ACC112 (cell line): ENCODE measurements at regions not wholly inside any gene's neighbourhood (a gene's known extent, or its start where the extent isn't known, plus 50 kb on each side); places are given as distances from the start of the nearest gene placed in this dataset.

Experiments used
- H2AFZ ChIP-seq: fragments of 200-600 bp; sonication (generic); one replicate; pipeline ENCODE4 v1.6.0; 2017; ENCODE audit warnings: antibody characterized with exemption, low read length; ENCODE audit not compliant: unreplicated experiment
- H3K27ac ChIP-seq: fragments of 200-600 bp; sonication (generic); 2 replicates; pipeline ENCODE4 v1.5.1; 2014; ENCODE audit warnings: low read depth, mild to moderate bottlenecking, antibody characterized with exemption, low read length, moderate library complexity
- H3K27me3 ChIP-seq: fragments of 200-600 bp; sonication (generic); 2 replicates; pipeline ENCODE4 v1.6.1; 2014; ENCODE audit warnings: mild to moderate bottlenecking, antibody characterized with exemption, low read length, moderate library complexity, mixed read lengths; ENCODE audit not compliant: insufficient read depth
- H3K36me3 ChIP-seq: fragments of 200-600 bp; sonication (generic); 2 replicates; pipeline ENCODE4 v1.6.1; 2016; ENCODE audit warnings: mild to moderate bottlenecking, antibody characterized with exemption, low read length, moderate library complexity, mixed read lengths; ENCODE audit not compliant: insufficient read depth
- H3K4me1 ChIP-seq: fragments of 200-600 bp; sonication (generic); one replicate; pipeline ENCODE4 v1.6.1; 2016; ENCODE audit warnings: low read length, mixed read lengths; ENCODE audit not compliant: insufficient read depth, unreplicated experiment, control insufficient read depth
- H3K4me3 ChIP-seq: fragments of 200-600 bp; sonication (generic); 2 replicates; pipeline ENCODE4 v1.5.1; 2014; ENCODE audit warnings: mild to moderate bottlenecking, low read depth, low read length
- H3K79me2 ChIP-seq: fragments of 200-600 bp; sonication (generic); one replicate; pipeline ENCODE4 v1.6.0; 2016; ENCODE audit warnings: low read length; ENCODE audit not compliant: control insufficient read depth, unreplicated experiment, insufficient read depth

DNA sequence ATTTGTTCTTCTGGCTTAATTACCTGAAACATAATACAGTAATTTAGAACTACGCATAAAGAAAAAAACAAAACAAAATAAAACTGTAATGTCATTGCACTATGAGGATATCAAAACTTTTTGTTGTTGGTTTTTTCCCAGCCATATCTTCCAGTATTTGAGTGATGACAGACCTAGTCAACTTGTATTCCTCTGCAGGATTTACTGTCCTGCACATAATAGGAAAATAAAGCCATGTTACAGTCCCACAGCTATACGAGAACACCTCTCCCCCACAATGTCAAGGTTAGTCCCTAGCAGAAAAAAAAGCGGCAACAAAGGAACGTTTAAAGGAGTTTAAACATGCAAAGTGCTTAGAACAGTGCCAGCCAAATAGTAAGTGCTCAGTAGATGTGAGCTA is 55.3 kb upstream of the PRDX6 start:
- Histone ChIP-seq H3K4me3 (no peak overlapping the region), H3K36me3 (no peaks in the 10 kb centered on the region), H3K79me2 (no peaks in the 10 kb centered on the region), H3K27me3 (no peaks in the 10 kb centered on the region), H2AFZ (no peak overlapping the region), H3K27ac (no peak overlapping the region), H3K4me1 (peaks cover 19% of the 10 kb centered on the region)

DNA sequence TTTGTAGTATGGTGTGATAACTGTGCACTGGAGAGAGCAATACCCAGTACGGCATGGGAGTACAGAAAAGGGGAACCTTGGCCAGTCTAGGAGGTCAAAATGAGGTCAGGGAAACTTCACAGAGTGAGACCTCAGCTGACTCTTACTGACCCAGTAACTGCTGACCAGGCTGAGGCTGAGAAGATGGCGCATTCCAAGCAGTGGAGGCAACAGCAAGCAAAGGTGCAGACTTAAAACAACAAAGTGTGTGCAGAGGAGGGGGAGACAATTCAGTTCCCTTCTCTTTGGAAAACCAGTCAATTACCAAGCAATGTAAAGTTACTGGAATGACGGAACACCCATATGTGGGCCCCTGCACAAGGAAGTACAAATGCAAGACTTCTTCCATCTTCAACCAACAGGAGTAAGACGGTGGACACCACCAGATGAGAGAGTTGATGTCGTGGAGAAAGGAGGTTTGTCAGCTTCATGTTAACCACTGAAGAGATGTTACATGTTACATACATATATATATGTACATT is 54.6 kb upstream of the PRDX6 start:
- Histone ChIP-seq H3K36me3 (no peaks in the 10 kb centered on the region), H3K27ac (no peak overlapping the region), H3K4me1 (peaks cover 19% of the 10 kb centered on the region), H3K4me3 (no peak overlapping the region), H2AFZ (no peak overlapping the region), H3K27me3 (no peaks in the 10 kb centered on the region), H3K79me2 (no peaks in the 10 kb centered on the region)

DNA sequence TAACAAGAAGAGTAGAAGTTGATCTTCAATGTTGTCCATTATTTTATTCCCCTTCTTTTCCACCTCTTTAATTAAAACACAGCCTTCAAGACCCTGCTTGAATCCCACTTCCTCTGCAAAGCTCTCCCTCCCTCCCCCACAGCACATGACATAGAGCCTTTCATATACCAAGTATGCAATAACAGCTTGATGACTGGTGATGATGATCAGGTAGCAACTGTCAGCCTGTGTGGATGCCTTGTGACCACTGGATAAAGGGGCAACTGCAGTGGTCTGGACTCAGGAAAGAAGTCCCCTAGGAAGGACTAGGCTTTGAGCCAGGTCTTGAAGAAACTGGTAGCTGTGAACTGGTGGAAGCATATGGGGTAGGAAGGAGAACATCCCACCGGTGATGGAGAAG is 53.8 kb upstream of the PRDX6 start:
- Histone ChIP-seq H3K27ac (no peak overlapping the region), H2AFZ (no peak overlapping the region), H3K4me3 (no peak overlapping the region), H3K4me1 (peaks cover 19% of the 10 kb centered on the region), H3K79me2 (no peaks in the 10 kb centered on the region), H3K27me3 (no peaks in the 10 kb centered on the region), H3K36me3 (no peaks in the 10 kb centered on the region)

DNA sequence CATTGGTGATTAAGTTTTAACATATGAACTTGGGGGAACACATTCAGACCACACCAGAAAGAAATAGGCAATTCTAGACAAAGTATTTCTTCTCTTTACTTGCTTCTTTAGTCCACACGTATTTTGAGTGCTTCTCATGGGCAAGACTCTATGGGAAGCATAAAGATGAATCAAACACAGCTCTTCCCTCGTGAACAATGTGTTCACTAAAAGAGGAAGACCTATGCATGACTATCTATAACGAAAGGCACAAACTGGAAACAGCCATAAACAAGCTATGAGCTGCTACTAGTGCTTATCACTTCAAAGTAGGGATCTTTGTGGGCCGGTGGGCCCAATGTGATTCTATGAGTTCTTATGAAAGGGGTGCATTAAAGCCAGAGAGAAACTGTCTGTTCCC is 53.0 kb upstream of the PRDX6 start:
- H3K4me3 ChIP-seq = no peak overlapping the region
- H3K27ac ChIP-seq = no peak overlapping the region
- no peaks in the 10 kb centered on the region for H3K79me2 ChIP-seq
- no peaks in the 10 kb centered on the region for H3K27me3 ChIP-seq
- peaks cover 19% of the 10 kb centered on the region for H3K4me1 ChIP-seq
- H2AFZ ChIP-seq = no peak overlapping the region
- H3K36me3 ChIP-seq = no peaks in the 10 kb centered on the region

DNA sequence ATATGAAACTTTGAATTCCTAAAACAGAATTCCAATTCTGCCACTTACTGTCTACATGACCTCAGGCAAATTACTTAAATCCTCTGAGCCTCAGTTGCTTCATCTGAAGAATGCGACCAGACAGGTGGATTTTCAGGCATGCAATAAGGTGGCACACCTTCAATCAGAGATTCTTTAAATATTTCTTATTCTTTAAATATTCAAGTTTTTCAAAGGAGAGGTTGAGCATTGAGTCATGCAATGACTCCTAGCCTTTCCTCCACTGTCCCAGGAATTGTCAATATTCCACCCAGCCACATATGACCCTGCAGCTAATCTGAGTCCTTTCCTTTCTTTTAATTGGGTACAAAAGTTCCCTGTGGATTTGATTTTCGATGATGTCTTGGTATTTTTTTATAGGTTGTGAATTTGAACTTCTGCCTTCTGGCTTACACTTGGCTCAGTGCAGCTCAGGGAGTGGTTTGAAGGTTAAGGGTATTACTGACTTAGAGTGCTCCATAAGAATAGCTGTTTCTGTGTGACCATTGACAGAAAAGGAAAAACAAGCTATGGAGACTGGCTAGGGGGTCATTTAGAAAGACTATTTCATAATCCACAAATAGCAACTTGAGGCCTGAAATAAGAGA is 52.2 kb upstream of the PRDX6 start:
- no peaks in the 10 kb centered on the region for H3K79me2 ChIP-seq
- H3K27me3 ChIP-seq = no peaks in the 10 kb centered on the region
- no peaks in the 10 kb centered on the region for H3K36me3 ChIP-seq
- H3K27ac ChIP-seq = no peak overlapping the region
- H3K4me3 ChIP-seq = no peak overlapping the region
- H2AFZ ChIP-seq = no peak overlapping the region
- H3K4me1 ChIP-seq = peaks cover 20% of the 10 kb centered on the region

GRCh38 chr1:173426057-173426456 is 51.1 kb upstream of the PRDX6 start:
- H3K4me1 ChIP-seq = peaks cover 26% of the 10 kb centered on the region
- H3K79me2 ChIP-seq = no peaks in the 10 kb centered on the region
- H3K27me3 ChIP-seq = no peaks in the 10 kb centered on the region
- H3K36me3 ChIP-seq = no peaks in the 10 kb centered on the region
- no peak overlapping the region for H3K27ac ChIP-seq
- H3K4me3 ChIP-seq = no peak overlapping the region
- no peak overlapping the region for H2AFZ ChIP-seq

DNA sequence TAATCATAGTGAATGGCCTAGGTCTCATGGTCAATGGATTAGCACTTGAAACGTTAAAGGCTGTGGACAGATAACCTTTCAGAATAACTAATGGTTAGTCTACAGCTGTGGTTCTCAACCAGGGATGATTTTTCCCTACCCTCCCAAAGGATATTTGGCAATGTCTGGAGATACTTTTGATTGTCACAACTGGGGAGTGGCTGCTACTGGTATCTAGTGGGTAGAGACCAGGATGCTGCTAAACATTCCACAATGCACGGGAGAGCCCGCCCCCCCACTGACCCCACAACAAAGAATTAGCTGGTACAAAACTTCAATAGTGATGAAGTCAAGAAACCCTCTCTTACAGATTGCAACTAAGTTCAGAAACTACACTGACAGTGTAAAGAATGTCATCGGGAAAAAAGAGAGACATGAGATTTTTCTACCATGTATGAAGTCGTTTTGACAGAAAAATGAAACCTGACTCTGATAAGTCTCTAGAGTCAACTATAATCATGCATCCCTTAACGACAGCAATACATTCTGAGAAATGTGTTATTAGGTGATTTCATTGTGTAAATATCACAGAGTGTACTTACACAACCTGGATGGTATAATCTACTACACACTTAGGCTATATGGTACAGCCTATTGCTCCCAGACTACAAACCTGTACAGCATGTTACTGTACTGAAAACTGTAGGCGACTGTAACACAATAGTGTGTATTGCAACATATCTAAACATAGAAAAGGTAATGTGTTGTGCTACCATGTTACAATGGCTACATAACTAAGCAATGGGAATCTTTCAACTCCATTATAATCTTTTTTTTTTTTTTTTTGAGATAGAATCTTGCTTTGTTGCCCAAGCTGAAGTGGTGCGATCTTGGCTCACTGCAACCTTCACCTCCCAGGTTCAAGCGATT is 49.7 kb upstream of the PRDX6 start:
- Histone ChIP-seq H3K4me3 (no peak overlapping the region), H3K27ac (no peak overlapping the region), H2AFZ (no peak overlapping the region), H3K36me3 (no peaks in the 10 kb centered on the region), H3K79me2 (no peaks in the 10 kb centered on the region), H3K27me3 (no peaks in the 10 kb centered on the region), H3K4me1 (peaks cover 34% of the 10 kb centered on the region)
